ENCODE measurements at regions not wholly inside any gene's neighbourhood (a gene's known extent, or its start where the extent isn't known, plus 50 kb on each side); places are given as distances from the start of the nearest gene placed in this dataset.

GRCh38 chr13:64505336-64505910, 2724.7 kb downstream of the PCDH9 start:
- no peak for TF ChIP-seq EZH2 (IDR thresholded peaks at IDR 0.05)
- no peak for TF ChIP-seq FOSL1 (IDR thresholded peaks at IDR 0.05; ENCODE audit: low read depth)
- TF ChIP-seq SP1 (IDR thresholded peaks at IDR 0.05; ENCODE audit: low read depth): no peak
- no peak for TF ChIP-seq EGR1 (IDR thresholded peaks at IDR 0.05; ENCODE audit: low read depth)
- no peak for TF ChIP-seq CEBPB (IDR thresholded peaks at IDR 0.05; ENCODE audit: low read depth)
- no peak for TF ChIP-seq ZNF274 (IDR thresholded peaks at IDR 0.05; ENCODE audit: low read depth, low read length)
- TF ChIP-seq ZBTB33 (IDR thresholded peaks at IDR 0.05; ENCODE audit: extremely low read depth, insufficient replicate concordance, low read length): no peak
- no peak for TF ChIP-seq ATF3 (IDR thresholded peaks at IDR 0.05)
- no peak for TF ChIP-seq EZH2phosphoT487 (IDR thresholded peaks at IDR 0.05; ENCODE audit: borderline replicate concordance)
- no peak for TF ChIP-seq REST (IDR thresholded peaks at IDR 0.05; ENCODE audit: low read depth)
- no peak for TF ChIP-seq SIN3A (IDR thresholded peaks at IDR 0.05; ENCODE audit: low read depth)
- no peak for TF ChIP-seq POLR2A (IDR thresholded peaks at IDR 0.05; ENCODE audit: borderline replicate concordance, extremely low read depth, insufficient read depth, insufficient read length)
- TF ChIP-seq CTCF (IDR thresholded peaks at IDR 0.05 in 2 of 3, conservative IDR thresholded peaks at IDR 0.05 in 1 of 3; ENCODE audit: borderline replicate concordance in 1 of 3, insufficient read depth in 1 of 3, low read depth in 2 of 3, low read length in 2 of 3): no peak
- no peak for TF ChIP-seq TCF7L2 (IDR thresholded peaks at IDR 0.05; ENCODE audit: borderline replicate concordance, extremely low read depth, insufficient read depth, insufficient read length)
- no peak for TF ChIP-seq CBX3 (IDR thresholded peaks at IDR 0.05; ENCODE audit: low read depth)
- TF ChIP-seq ELF1 (IDR thresholded peaks at IDR 0.05; ENCODE audit: borderline replicate concordance, low read depth): no peak
- no peak overlapping the region for H3K27ac ChIP-seq (ENCODE audit: low read depth, low read length)
- H2AFZ ChIP-seq (ENCODE audit: low read depth, low read length, poor library complexity, severe bottlenecking): no peak overlapping the region
- H4K20me1 ChIP-seq (ENCODE audit: insufficient read depth): no peaks in the 10 kb centered on the region
- no peak overlapping the region for H3K9ac ChIP-seq (ENCODE audit: low read length)
- H3K9me3 ChIP-seq (ENCODE audit: control insufficient read depth in 1 of 2, insufficient read depth in 1 of 2, low read depth in 1 of 2, low read length in 2 of 2): no peaks in the 10 kb centered on the region
- no peaks in the 10 kb centered on the region for H3K4me1 ChIP-seq (ENCODE audit: control insufficient read depth in 1 of 2, insufficient read depth in 2 of 2, low read length in 2 of 2)
- H3K36me3 ChIP-seq (ENCODE audit: control insufficient read depth in 1 of 2, insufficient read depth in 2 of 2, low read length in 2 of 2): no peaks in the 10 kb centered on the region
- no peaks in the 10 kb centered on the region for H3K79me2 ChIP-seq (ENCODE audit: insufficient read depth, low read length)
- ATAC-seq (no peak), DNase-seq (ENCODE audit: low read depth, low spot score) (no peak)
- CTCF ChIA-PET: no interaction called here
- no TSS peak for BruUV-seq (replicated peaks)
- H3K4me2 ChIP-seq (ENCODE audit: low read length): no peak overlapping the region
- POLR2A ChIA-PET: no interaction called here
- H3K9me2 ChIP-seq (ENCODE audit: insufficient read depth): no peaks in the 10 kb centered on the region
- H3K4me3 ChIP-seq (replicated peaks in 1 of 2; ENCODE audit: low read depth in 1 of 2, low read length in 2 of 2): no peak overlapping the region
- RAD21 ChIA-PET (ENCODE audit: low non-redundant PET in 1 of 2, low total read pairs in 2 of 2, uncharacterized antibody in 2 of 2, unreplicated experiment in 2 of 2): no interaction called here
- H3K27me3 ChIP-seq (ENCODE audit: insufficient read depth, low read length): no peaks in the 10 kb centered on the region
- intact Hi-C loops (cut with micrococcal nuclease): no loop called here

Measured in HCT116 (cell line).